Tibial nerve (tissue), 4 donors: ENCODE measurements at regions not wholly inside any gene's neighbourhood (a gene's known extent, or its start where the extent isn't known, plus 50 kb on each side); places are given as distances from the start of the nearest gene placed in this dataset.
A peak's percentile ranks its signal among the peaks of the same experiment; 100 is the strongest.

Experiments used
- DNase-seq, 2 donors: peaks; one replicate each; pipeline ENCODE4 v3.0.0-alpha.2; 2019; ENCODE audit warnings: low spot score in 2 of 2
- H3K27ac ChIP-seq, 4 donors: fragments of 200-600 bp; sonication (generic) in 3 of 4; one replicate each; pipeline ENCODE4 v1.5.1; 2017 to 2019; ENCODE audit warnings: mild to moderate bottlenecking in 1 of 4
- H3K27me3 ChIP-seq, 2 donors: fragments of 200-600 bp; sonication (generic) in 1 of 2; one replicate each; pipeline versions ENCODE4 v1.5.1 to v1.6.0; 2017 to 2019
- H3K36me3 ChIP-seq, 3 donors: fragments of 200-600 bp; sonication (generic); one replicate each; pipeline ENCODE4 v1.5.1; 2018 to 2019
- H3K4me1 ChIP-seq, 4 donors: fragments of 200-600 bp; sonication (generic) in 3 of 4; one replicate each; pipeline ENCODE4 v1.5.1; 2017 to 2019
- H3K4me3 ChIP-seq, 4 donors: fragments of 200-600 bp; sonication (generic) in 3 of 4; one replicate each; pipeline ENCODE4 v1.5.1; 2017 to 2019; ENCODE audit warnings: mild to moderate bottlenecking in 1 of 4, moderate library complexity in 1 of 4
- H3K9me3 ChIP-seq, 4 donors: fragments of 200-600 bp; sonication (generic) in 3 of 4; one replicate each; pipeline ENCODE4 v1.5.1; 2017 to 2019
- EP300 ChIP-seq, 2 donors: sonication (generic); formaldehyde crosslinking; IDR thresholded peaks; one replicate each; pipeline ENCODE4 v1.6.1; 2017; ENCODE audit warnings: antibody characterized with exemption in 2 of 2, mild to moderate bottlenecking in 1 of 2
- POLR2A ChIP-seq, 2 donors: fragments of 450-650 bp; IDR thresholded peaks; one replicate each; pipeline ENCODE4 v1.6.1; 2017; ENCODE audit warnings: antibody characterized with exemption in 2 of 2, mild to moderate bottlenecking in 2 of 2, moderate library complexity in 2 of 2
- WGBS, 2 donors: methylation state at CpG; one replicate each; pipeline ENCODE4 v1.1.5; 2018; 5-methylcytosine and 5-hydroxymethylcytosine counted together
- TF ChIP-seq, protein P1 (sequence below), 5 experiments: fragments of 200-600 bp in 3 of 5; fragments of 450-650 bp in 2 of 5; sonication (generic) in 3 of 5; IDR thresholded peaks; one replicate each; pipeline ENCODE4 v1.5.1; 2016 to 2019; ENCODE audit warnings: antibody characterized with exemption in 5 of 5, mild to moderate bottlenecking in 3 of 5, moderate library complexity in 2 of 5

DNA sequence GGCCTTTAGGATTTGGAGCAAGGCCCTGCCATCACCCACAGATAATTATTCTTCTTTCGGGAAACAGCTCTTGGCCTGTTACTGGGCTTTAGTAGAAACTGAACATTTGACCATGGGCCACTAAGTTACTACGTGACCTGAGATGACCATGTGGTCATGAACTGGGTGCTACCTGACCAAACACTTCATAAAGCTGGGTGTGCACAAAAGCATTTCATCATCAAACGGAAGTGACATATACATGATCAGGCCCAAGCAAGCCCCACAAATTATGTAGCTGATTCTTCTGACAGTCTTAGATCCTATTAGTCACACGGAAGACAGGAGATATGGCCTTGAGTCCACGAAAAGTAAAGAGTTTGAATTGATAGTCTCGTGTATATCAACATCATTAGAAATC lies 130.9 kb upstream of the FBN2 start:
- H3K4me1 ChIP-seq: peaks cover 0 to 13% (median 0%) of the 10 kb centered on the region in 4 donors
- H3K4me3 ChIP-seq: no peak overlapping the region
- no peak overlapping the region for H3K27ac ChIP-seq
- no peaks in the 10 kb centered on the region for H3K36me3 ChIP-seq
- TF ChIP-seq, protein P1, sequence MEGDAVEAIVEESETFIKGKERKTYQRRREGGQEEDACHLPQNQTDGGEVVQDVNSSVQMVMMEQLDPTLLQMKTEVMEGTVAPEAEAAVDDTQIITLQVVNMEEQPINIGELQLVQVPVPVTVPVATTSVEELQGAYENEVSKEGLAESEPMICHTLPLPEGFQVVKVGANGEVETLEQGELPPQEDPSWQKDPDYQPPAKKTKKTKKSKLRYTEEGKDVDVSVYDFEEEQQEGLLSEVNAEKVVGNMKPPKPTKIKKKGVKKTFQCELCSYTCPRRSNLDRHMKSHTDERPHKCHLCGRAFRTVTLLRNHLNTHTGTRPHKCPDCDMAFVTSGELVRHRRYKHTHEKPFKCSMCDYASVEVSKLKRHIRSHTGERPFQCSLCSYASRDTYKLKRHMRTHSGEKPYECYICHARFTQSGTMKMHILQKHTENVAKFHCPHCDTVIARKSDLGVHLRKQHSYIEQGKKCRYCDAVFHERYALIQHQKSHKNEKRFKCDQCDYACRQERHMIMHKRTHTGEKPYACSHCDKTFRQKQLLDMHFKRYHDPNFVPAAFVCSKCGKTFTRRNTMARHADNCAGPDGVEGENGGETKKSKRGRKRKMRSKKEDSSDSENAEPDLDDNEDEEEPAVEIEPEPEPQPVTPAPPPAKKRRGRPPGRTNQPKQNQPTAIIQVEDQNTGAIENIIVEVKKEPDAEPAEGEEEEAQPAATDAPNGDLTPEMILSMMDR (IDR thresholded peaks at IDR 0.05): no peak
- TF ChIP-seq EP300 (IDR thresholded peaks at IDR 0.05) (no peak), POLR2A (IDR thresholded peaks at IDR 0.05) (no peak)
- 95 to 96% methylated on average over 6 of the region's 6 CpGs for WGBS, 2 donors
- no peaks in the 10 kb centered on the region for H3K27me3 ChIP-seq
- DNase-seq: no peak
- no peaks in the 10 kb centered on the region for H3K9me3 ChIP-seq

DNA sequence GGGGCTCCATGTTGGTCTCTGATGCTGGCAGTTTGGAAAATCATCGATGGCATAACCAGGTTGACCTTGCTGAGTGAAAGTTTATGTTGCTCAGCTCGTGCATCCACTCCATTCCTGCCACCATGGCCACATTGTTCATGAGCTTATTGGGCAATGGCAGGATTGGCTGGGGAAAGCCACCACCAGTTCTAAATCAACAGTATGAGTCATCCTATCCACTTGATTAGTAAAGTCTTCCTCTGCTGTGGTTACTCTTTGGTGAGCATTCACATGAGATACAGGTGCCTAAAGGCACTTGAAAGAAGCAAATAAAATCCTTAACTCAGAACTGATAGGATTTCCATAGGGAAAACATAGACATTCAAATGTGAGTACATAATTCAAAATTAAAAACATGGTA lies 131.8 kb upstream of the FBN2 start:
- DNase-seq: no peak
- H3K4me1 ChIP-seq: peaks cover 0 to 13% (median 0%) of the 10 kb centered on the region in 4 donors
- no peak overlapping the region for H3K4me3 ChIP-seq
- TF ChIP-seq EP300 (IDR thresholded peaks at IDR 0.05) (no peak), POLR2A (IDR thresholded peaks at IDR 0.05) (no peak)
- TF ChIP-seq, protein P1 (IDR thresholded peaks at IDR 0.05): no peak
- H3K27ac ChIP-seq: no peak overlapping the region
- no peaks in the 10 kb centered on the region for H3K9me3 ChIP-seq
- no peaks in the 10 kb centered on the region for H3K36me3 ChIP-seq
- WGBS, 2 donors: 75 to 86% methylated on average over 2 of the region's 2 CpGs
- no peaks in the 10 kb centered on the region for H3K27me3 ChIP-seq

DNA sequence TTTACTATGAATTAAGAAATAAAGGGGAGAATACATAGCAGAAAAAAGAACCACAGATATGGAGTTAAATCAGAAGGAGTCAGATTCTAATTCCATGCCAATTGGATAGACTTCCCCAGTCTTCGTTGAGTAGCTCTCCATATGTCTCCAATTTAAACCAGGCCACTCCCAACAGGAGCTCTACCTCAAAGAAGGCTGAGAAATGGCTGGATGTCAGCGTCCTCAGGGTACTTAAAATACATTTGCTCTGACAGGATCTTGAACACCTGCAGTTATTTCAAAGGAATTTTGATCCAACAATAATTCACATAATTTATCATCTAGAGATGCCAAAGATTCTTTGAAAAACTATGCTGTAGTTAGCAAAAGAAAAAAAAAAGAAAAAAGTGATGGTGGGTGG lies 133.9 kb upstream of the FBN2 start:
- no peaks in the 10 kb centered on the region for H3K9me3 ChIP-seq
- H3K4me1 ChIP-seq: peaks cover 0 to 13% (median 0%) of the 10 kb centered on the region in 4 donors
- DNase-seq: no peak
- H3K36me3 ChIP-seq: no peaks in the 10 kb centered on the region
- TF ChIP-seq, protein P1 (IDR thresholded peaks at IDR 0.05): no peak
- TF ChIP-seq POLR2A (IDR thresholded peaks at IDR 0.05): no peak
- no peak for TF ChIP-seq EP300 (IDR thresholded peaks at IDR 0.05)
- WGBS, 2 donors: 29 to 38% methylated on average over 2 of the region's 2 CpGs
- H3K4me3 ChIP-seq: no peak overlapping the region
- no peaks in the 10 kb centered on the region for H3K27me3 ChIP-seq
- no peak overlapping the region for H3K27ac ChIP-seq

DNA sequence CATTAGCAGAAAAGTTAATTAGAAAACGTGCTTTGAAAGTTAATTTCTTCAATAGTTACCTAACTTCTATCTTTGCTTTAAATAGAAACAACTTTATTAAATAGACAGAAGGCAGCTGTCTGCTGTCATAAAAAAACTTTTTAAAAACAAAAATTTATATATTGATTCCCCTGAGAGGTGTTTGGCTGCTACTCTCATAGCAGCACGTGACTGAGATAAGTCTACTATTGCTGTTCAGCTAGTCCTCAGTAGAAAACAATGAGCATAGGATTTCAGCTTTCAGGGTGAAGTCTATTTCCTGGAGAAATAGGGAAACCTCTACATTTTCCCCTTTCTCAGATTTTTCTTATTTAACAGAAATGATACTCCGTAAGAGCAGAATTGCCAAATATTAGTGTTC lies 135.0 kb upstream of the FBN2 start:
- Histone ChIP-seq H3K9me3 (no peaks in the 10 kb centered on the region), H3K27ac (no peak overlapping the region), H3K27me3 (no peaks in the 10 kb centered on the region), H3K4me3 (no peak overlapping the region), H3K4me1 (peaks cover 0 to 13% (median 0%) of the 10 kb centered on the region in 4 donors), H3K36me3 (no peaks in the 10 kb centered on the region)
- DNase-seq: no peak
- TF ChIP-seq EP300 (IDR thresholded peaks at IDR 0.05) (no peak), POLR2A (IDR thresholded peaks at IDR 0.05) (no peak)
- TF ChIP-seq, protein P1 (IDR thresholded peaks at IDR 0.05): no peak
- WGBS, 2 donors: 55% methylated on average over 3 of the region's 3 CpGs

DNA sequence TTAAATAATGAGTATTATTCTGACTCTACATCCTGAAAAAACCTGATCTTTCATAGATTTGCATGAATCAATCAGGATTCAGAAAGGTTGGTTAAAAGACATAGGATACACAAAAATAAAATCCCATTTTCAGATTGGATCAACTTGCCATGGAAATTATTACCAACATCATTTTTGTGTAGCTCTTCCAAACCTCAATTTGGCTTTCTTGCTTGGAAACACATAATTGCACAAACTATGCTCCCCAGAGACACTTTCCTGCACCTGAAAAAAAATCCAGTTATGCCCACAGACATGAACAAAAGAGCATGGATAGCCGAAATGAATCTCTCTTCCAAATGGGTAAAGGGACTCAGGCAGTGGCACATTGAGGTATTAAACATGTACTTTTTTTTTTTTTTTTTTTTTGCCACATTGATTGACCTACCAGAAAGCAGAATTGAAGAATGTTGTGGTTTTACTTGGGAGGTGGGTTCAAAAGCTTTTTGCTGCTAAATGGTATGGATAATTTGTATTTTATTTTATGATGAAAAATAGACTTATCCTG lies 135.4 kb upstream of the FBN2 start:
- TF ChIP-seq, protein P1 (IDR thresholded peaks at IDR 0.05): no peak
- TF ChIP-seq EP300 (IDR thresholded peaks at IDR 0.05): peak in 1 of 2 donors; percentile 9
- no peak for TF ChIP-seq POLR2A (IDR thresholded peaks at IDR 0.05)
- Histone ChIP-seq H3K9me3 (no peaks in the 10 kb centered on the region), H3K27me3 (no peaks in the 10 kb centered on the region), H3K36me3 (no peaks in the 10 kb centered on the region), H3K27ac (no peak overlapping the region), H3K4me3 (no peak overlapping the region), H3K4me1 (peaks cover 0 to 13% (median 0%) of the 10 kb centered on the region in 4 donors)
- 57 to 60% methylated on average over 1 of the region's 1 CpG for WGBS, 2 donors
- no peak for DNase-seq
